GM18511 (cell line): ENCODE measurements at regions not wholly inside any gene's neighbourhood (a gene's known extent, or its start where the extent isn't known, plus 50 kb on each side); places are given as distances from the start of the nearest gene placed in this dataset.

Experiments used
- ATAC-seq: cut with Tn5 transposase; IDR thresholded peaks from one replicate; pipeline ENCODE4 v1.9.1; 2021; ENCODE audit warnings: mild to moderate bottlenecking, moderate library complexity; ENCODE audit not compliant: unreplicated experiment

GRCh38 chrX:87727620-87728019, 210.0 kb downstream of the KLHL4 start:
- no peak for ATAC-seq

DNA sequence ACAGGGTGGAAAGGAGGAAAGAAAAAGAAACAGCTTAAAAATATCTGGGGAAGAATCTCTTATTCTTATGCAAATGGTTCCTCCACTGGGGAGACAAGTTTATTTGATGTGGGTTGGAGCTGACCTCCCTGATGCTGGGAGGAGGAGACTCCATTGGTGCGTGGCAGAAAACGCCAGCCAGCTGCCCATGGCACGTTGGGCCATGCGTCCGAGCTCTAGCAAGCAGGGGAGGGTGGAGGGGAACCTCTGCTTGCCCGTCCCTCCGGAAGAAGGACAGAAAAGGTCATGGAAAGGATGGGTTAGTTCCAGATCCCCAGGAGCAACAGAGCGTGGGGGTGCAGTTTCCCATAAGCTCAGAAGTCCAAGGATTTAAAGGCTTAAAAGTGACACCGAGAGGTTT, 210.4 kb downstream of the KLHL4 start:
- no peak for ATAC-seq

DNA sequence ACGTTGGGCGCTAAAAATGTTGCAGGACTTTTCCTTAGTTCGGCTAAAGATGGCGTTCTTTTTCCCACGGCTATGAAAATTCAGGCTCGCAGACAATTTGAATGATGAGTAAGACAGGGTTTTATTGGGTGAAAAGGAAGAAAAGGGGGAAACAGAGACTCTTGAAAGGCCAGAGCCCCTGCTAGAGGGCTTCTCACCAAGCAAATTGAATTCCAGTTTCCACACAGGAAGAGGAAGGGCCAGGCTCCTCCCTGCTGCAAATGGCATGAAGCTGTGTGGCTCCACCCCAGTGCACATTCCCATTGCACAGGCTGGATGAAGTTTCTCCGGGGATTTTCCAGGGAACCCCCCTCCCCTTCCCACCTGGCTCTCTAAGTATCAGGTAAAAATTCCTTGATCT, 210.9 kb downstream of the KLHL4 start:
- no peak for ATAC-seq

- ATAC-seq: no peak
Measured at GRCh38 chrX:87732133-87732532, 214.5 kb downstream of the KLHL4 start.

DNA sequence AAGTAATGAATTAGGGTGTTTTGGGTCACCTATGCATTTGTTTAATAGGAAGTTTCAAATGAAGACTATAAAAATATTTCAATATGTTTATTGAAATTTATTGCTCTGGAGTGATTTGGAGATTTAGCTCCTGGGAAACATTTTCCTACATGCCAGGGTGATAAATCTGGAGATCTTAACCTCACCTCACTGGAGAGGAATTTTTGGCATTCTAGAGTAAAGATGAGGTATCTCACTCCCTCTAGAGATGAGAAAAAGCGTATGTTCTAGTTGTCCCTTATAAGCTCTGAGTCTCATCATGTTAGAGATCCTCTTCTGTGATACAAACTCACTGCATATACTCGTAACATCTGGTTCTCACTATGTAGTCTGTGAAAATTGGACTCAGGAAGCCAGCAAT, 219.0 kb downstream of the KLHL4 start:
- no peak for ATAC-seq

GRCh38 chrX:87744391-87744790, 226.8 kb downstream of the KLHL4 start:
- ATAC-seq: no peak

DNA sequence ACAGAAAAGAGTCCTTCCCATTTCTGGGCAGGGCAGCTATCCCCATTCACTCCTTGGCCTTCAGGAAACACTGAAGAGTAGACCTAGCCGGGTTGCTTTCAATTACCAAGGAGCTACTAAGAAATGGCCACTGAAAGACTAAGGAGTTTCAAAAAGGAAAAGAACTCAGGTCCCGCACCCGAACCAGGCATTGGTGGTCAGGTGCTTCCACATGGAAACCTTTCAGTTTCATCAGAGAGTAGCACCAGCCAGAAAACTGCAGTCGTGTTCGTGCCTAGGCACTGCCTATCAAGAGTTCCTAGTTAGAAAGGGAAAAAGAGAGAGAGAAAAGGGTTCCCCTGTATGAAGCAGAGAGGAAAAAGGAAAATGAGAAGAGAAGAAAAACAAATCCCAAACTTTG, 237.9 kb downstream of the KLHL4 start:
- no peak for ATAC-seq

DNA sequence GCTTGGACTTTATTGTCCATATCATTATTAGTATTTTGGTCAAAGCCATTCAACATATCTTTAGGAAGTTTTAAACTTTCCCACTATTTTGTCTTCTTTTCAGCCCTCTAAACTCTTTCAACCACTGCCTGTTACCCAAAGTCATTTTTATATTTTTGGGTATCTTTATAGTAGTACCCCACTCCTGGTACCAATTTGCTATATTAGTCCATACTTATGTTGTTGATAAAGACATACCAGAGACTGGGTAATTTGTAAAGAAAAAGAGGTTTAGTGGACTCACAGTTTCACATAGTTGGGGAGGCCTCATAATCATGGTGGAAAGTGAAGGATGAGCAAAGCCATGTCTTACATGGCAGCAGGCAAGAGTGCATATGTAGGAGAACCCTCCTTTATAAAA, 271.4 kb downstream of the KLHL4 start:
- no peak for ATAC-seq

DNA sequence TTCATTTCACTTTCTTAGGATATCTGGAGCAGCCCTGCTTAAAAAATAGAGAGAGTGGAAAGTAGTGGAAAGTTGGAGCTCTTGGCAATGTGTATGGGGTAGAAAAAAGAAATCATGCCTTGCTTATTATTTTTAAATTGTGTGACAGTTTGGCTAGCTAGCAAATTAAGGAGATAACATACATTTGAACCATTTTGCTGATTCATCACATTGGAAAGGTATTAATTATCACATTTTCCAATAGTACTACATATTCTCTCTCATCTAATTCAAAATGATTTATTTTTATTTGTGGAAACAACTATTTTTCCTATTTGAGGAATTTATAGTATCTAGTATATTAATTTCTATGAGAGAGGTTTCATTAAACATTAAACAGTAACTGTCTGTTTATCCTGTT, 280.4 kb downstream of the KLHL4 start:
- no peak for ATAC-seq

GRCh38 chrX:87805829-87806490, 288.4 kb downstream of the KLHL4 start:
- ATAC-seq: no peak

GRCh38 chrX:87808576-87809243, 291.1 kb downstream of the KLHL4 start:
- no peak for ATAC-seq

- ATAC-seq: no peak
Measured at GRCh38 chrX:87813566-87813965, 296.0 kb downstream of the KLHL4 start.

DNA sequence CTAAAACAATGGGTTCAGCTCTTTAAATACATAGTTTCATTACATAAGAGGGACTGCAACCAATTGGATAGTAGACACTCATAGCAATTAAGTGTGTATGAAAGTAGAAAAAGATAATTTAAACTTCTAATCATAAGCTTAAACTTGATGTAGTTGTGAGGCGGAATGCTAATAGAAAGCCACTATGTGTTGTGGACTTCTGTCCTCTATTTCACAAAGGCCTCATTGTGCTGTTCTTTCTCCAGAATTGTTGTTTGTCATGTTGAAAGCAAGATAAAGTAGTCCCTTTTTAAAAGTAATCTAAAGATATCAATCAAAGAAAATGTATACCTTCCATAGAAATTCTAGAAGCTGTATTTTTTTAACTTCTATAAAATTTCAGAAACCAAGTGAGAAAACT, 329.4 kb downstream of the KLHL4 start:
- ATAC-seq: no peak

- peak; percentile 70 for ATAC-seq
Measured at GRCh38 chrX:87873347-87873941, 355.8 kb downstream of the KLHL4 start.

DNA sequence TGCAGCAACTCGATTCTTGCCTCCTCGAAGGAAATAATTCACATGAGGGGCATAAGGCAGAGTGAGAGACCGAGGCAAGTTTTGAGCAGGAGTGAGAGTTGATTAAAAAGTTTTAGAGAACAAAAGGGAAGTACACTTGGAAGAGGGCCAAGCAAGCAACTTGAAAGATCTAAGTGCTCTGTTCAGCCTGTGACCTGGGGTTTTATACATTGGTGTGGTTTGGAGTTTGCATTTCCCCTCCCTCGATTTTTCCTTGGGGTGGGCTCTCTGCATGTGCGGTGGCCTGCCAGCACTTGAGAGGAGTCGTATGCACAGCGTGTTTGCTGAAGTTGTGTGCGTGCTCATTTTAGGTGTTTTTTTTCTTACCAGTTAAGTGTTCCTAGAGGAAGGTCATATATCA, 356.4 kb downstream of the KLHL4 start:
- peak; percentile 55 for ATAC-seq

DNA sequence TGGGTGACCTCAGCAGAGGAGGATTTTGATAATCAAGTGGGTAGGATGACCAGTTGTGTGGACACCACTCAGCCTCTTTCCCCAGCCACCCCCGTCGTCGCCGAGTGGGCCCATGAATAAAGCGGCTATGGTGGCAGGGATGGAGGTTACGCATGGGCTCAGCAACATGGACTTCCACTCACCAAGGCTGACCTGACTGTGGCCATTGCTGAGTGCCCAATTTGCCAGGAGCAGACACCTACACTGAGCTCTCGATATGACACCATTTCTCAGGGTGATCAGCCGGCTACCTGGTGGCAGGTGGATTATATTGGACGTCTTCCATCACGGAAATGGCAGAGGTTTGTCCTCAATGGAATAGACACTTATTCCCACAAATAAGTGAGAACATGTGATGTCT, 361.3 kb downstream of the KLHL4 start:
- no peak for ATAC-seq

GRCh38 chrX:87890437-87890836, 372.8 kb downstream of the KLHL4 start:
- no peak for ATAC-seq

DNA sequence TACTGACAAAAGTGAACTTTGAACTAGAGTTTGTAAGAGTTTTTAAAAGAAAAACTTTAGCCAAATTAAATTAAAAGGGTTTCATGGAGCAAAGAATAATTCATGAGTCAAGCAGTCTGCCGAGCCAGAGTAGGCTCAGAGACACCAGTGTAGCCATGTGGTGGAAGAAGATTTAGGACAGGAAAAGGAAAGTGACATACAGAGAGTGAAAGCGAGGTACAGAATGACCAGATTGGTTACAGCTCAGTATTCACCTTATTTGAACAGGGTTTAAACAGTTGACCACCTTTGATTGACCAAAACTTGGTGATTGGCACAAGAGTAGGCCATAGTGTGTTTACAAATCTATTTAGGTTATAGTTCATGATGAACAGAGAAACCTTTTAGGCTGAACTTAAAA, 377.8 kb downstream of the KLHL4 start:
- peak; percentile 33 for ATAC-seq

- ATAC-seq: no peak
Measured at GRCh38 chrX:87896057-87896456, 378.5 kb downstream of the KLHL4 start.

- ATAC-seq: peak; percentile 82
Measured at GRCh38 chrX:87900320-87900908, 382.8 kb downstream of the KLHL4 start.

- ATAC-seq: no peak
Measured at GRCh38 chrX:87901060-87901459, 383.5 kb downstream of the KLHL4 start.

- ATAC-seq: no peak
Measured at GRCh38 chrX:87914726-87915125, 397.1 kb downstream of the KLHL4 start.
